ENCODE measurements at regions not wholly inside any gene's neighbourhood (a gene's known extent, or its start where the extent isn't known, plus 50 kb on each side); places are given as distances from the start of the nearest gene placed in this dataset.

- Mint-ChIP-seq H3K27me3 (peaks cover 7% of the 10 kb centered on the region), H3K9me3 (ENCODE audit: low read depth) (peaks cover 6% of the 10 kb centered on the region), H3K4me1 (ENCODE audit: low read depth) (no peaks in the 10 kb centered on the region), H3K4me3 (ENCODE audit: low read depth) (no peak overlapping the region), H3K27ac (no peak overlapping the region), H3K36me3 (ENCODE audit: insufficient read depth) (no peaks in the 10 kb centered on the region)
- no peak for DNase-seq (ENCODE audit: low spot score, unreplicated experiment)
- TF ChIP-seq, protein P1, sequence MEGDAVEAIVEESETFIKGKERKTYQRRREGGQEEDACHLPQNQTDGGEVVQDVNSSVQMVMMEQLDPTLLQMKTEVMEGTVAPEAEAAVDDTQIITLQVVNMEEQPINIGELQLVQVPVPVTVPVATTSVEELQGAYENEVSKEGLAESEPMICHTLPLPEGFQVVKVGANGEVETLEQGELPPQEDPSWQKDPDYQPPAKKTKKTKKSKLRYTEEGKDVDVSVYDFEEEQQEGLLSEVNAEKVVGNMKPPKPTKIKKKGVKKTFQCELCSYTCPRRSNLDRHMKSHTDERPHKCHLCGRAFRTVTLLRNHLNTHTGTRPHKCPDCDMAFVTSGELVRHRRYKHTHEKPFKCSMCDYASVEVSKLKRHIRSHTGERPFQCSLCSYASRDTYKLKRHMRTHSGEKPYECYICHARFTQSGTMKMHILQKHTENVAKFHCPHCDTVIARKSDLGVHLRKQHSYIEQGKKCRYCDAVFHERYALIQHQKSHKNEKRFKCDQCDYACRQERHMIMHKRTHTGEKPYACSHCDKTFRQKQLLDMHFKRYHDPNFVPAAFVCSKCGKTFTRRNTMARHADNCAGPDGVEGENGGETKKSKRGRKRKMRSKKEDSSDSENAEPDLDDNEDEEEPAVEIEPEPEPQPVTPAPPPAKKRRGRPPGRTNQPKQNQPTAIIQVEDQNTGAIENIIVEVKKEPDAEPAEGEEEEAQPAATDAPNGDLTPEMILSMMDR (IDR thresholded peaks at IDR 0.05; ENCODE audit: unreplicated experiment): no peak
Measured at GRCh38 chr2:12552092-12552491, 164.6 kb upstream of the TRIB2 start.

DNA sequence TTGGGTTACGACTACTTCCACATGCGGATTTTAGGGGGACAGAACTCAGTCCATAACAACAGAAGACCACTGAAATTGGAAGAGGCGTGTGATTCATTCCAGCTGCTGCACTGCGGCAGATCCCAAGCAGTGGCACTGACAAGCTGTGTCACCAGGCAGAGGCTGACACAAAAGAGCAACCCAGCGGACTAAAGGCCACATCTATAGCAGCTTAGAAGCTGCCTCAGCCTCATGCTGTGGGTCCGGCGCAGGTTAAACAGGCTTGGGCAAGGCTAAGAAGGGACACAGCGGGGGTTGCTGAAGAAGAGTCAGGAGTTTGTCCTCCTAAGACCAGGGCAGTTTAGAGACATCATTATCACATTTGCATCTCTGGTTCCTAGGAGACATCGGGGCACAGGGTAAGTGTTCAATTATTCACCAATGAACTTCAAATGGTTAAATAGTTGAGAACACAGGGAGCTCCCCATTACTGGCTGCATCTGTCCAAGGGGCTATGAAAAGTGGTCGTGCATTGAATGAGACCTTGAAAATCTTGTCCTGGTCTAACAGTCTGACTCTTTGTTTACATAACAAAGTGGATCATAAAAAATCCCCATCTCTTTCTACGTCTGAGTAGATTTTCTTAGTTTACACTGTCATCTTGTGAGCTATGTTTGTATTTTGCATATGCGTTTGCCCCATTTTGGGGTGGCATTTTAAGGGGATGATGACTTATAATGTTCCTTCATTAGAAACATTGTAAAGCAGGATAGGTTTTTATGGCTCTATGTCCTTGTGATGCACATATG, 162.3 kb upstream of the TRIB2 start:
- TF ChIP-seq, protein P1 (IDR thresholded peaks at IDR 0.05; ENCODE audit: unreplicated experiment): no peak
- H3K4me3 Mint-ChIP-seq (ENCODE audit: low read depth): no peak overlapping the region
- H3K4me1 Mint-ChIP-seq (ENCODE audit: low read depth): no peaks in the 10 kb centered on the region
- no peak overlapping the region for H3K27ac Mint-ChIP-seq
- H3K27me3 Mint-ChIP-seq: peaks cover 15% of the 10 kb centered on the region
- H3K9me3 Mint-ChIP-seq (ENCODE audit: low read depth): peaks cover 6% of the 10 kb centered on the region
- H3K36me3 Mint-ChIP-seq (ENCODE audit: insufficient read depth): no peaks in the 10 kb centered on the region
- DNase-seq (ENCODE audit: low spot score, unreplicated experiment): no peak

DNA sequence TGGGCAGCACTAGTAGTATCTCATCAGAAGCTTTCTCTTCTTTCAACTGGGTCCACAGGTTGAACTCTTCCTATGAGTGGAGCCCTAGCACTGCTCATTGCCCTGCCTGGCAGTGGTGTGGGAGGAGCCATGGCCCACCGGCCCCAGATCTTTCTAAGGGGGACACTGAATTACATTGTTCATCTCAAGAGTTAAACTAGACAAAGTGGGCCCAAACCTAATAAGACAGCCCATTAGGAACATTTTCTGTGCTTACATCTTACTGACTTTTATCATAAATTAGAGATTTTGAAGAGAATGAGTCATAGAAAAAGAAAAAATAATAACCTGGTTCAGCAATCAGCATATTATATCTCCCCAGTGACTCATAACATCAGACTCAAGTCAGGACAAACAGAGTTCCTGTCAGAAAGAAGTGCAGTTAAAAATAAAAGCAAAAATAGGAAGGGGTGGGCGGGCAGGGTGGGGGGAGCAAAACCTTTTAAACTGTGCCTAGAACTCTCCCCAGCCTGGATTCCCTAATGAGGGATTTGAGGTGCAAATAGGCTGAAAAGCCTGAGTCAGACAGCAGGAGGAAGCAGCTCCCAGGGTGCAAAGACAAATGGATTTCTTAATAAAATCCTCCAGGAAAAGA, 161.6 kb upstream of the TRIB2 start:
- Mint-ChIP-seq H3K9me3 (ENCODE audit: low read depth) (peaks cover 6% of the 10 kb centered on the region), H3K36me3 (ENCODE audit: insufficient read depth) (no peaks in the 10 kb centered on the region), H3K4me3 (ENCODE audit: low read depth) (no peak overlapping the region), H3K4me1 (ENCODE audit: low read depth) (no peaks in the 10 kb centered on the region), H3K27ac (no peak overlapping the region), H3K27me3 (peaks cover 15% of the 10 kb centered on the region)
- TF ChIP-seq, protein P1 (IDR thresholded peaks at IDR 0.05; ENCODE audit: unreplicated experiment): no peak
- no peak for DNase-seq (ENCODE audit: low spot score, unreplicated experiment)

- Mint-ChIP-seq H3K4me1 (ENCODE audit: low read depth) (no peaks in the 10 kb centered on the region), H3K4me3 (ENCODE audit: low read depth) (no peak overlapping the region), H3K9me3 (ENCODE audit: low read depth) (peaks cover 3% of the 10 kb centered on the region), H3K36me3 (ENCODE audit: insufficient read depth) (no peaks in the 10 kb centered on the region), H3K27ac (no peak overlapping the region), H3K27me3 (peaks cover 15% of the 10 kb centered on the region)
- TF ChIP-seq, protein P1 (IDR thresholded peaks at IDR 0.05; ENCODE audit: unreplicated experiment): no peak
- DNase-seq (ENCODE audit: low spot score, unreplicated experiment): no peak
Measured at GRCh38 chr2:12556762-12557161, 160.0 kb upstream of the TRIB2 start.

DNA sequence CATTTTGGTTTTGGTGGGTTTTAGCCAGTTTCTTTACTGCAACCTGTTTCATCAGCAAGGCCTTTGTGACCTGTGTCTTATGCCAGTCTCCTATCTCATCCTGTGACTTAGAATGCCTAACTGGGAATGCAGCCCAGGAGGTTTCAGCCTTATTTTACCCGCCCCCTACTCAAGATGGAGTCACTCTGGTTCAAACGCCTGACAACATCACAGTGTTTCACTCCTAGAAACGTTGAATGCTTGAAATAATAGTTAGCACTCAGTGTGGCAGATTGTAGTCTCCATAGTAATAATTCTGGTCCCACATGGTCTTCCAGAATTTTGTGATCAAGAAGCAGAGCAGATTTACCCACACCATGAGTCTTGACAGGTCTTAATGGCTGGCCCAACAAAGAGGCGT, 159.0 kb upstream of the TRIB2 start:
- TF ChIP-seq, protein P1 (IDR thresholded peaks at IDR 0.05; ENCODE audit: unreplicated experiment): no peak
- Mint-ChIP-seq H3K4me3 (ENCODE audit: low read depth) (no peak overlapping the region), H3K4me1 (ENCODE audit: low read depth) (no peaks in the 10 kb centered on the region), H3K9me3 (ENCODE audit: low read depth) (no peaks in the 10 kb centered on the region), H3K36me3 (ENCODE audit: insufficient read depth) (no peaks in the 10 kb centered on the region), H3K27ac (no peak overlapping the region), H3K27me3 (peaks cover 15% of the 10 kb centered on the region)
- no peak for DNase-seq (ENCODE audit: low spot score, unreplicated experiment)

All from progenitor cell of endocrine pancreas (in vitro differentiated cells).